GM10266 (cell line): ENCODE measurements at regions not wholly inside any gene's neighbourhood (a gene's known extent, or its start where the extent isn't known, plus 50 kb on each side); places are given as distances from the start of the nearest gene placed in this dataset.

ENCODE experiments used
- DNase-seq: peaks from one replicate; pipeline ENCODE4 v3.0.0; 2012; ENCODE audit errors: extremely low spot score
- TF ChIP-seq, protein P1 (sequence below): IDR thresholded peaks from 2 replicates; pipeline ENCODE4 v1.5.1; 2012; ENCODE audit warnings: mild to moderate bottlenecking, low read depth; ENCODE audit not compliant: control insufficient read depth, insufficient read depth; ENCODE audit errors: missing control alignments

DNA sequence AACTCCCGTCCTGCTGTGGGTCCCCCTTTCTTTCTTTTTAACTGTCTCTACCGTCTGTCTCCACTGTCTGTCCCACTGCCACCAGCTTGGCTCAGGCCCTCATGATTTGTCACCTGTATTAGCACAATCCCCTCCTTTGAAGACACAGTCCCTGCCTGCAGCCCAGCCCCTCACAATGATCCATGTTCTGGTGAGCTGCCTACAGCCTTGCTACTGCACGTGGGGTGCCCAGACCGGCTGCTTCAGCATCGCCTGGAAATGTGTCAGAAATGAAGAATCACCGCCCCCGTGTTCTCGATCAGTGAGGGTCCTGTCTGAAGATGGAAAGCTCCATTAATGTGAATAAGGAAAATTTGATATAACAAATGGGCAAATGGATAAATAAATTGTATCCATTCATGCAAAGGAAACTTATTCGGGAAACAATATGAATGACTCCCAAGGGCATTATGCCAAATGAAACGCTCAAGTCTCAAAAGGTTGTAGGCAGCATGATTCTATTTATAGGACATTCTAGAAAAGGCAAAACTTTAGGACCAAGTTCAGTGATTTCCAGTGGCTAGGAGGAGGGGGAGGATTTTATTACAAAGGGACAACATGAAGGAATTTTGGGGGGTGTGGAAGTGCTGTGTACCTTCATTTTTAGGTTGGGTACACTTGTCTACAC, 59.4 kb upstream of the CD83 start:
- TF ChIP-seq, protein P1, sequence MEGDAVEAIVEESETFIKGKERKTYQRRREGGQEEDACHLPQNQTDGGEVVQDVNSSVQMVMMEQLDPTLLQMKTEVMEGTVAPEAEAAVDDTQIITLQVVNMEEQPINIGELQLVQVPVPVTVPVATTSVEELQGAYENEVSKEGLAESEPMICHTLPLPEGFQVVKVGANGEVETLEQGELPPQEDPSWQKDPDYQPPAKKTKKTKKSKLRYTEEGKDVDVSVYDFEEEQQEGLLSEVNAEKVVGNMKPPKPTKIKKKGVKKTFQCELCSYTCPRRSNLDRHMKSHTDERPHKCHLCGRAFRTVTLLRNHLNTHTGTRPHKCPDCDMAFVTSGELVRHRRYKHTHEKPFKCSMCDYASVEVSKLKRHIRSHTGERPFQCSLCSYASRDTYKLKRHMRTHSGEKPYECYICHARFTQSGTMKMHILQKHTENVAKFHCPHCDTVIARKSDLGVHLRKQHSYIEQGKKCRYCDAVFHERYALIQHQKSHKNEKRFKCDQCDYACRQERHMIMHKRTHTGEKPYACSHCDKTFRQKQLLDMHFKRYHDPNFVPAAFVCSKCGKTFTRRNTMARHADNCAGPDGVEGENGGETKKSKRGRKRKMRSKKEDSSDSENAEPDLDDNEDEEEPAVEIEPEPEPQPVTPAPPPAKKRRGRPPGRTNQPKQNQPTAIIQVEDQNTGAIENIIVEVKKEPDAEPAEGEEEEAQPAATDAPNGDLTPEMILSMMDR = no peak
- no peak for DNase-seq

DNA sequence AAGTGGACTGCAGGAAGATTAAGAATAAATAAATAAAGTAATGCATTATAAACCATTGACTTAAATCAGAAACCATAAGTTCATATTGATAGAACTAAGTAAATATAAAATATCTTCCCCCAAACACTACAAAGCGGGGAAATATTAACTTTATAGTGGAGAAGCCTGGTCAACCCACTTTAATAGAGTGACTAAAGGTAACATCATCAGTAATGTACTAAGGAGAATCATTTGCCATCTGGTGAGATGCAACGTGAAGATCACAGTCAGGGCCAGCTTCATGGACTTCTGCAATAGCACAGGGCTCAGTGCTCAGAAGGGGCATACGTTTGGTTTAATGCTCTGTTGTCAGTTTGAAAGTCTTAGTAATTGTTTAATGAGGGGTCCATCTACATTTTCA, 58.8 kb upstream of the CD83 start:
- TF ChIP-seq, protein P1 = no peak
- DNase-seq = no peak

DNA sequence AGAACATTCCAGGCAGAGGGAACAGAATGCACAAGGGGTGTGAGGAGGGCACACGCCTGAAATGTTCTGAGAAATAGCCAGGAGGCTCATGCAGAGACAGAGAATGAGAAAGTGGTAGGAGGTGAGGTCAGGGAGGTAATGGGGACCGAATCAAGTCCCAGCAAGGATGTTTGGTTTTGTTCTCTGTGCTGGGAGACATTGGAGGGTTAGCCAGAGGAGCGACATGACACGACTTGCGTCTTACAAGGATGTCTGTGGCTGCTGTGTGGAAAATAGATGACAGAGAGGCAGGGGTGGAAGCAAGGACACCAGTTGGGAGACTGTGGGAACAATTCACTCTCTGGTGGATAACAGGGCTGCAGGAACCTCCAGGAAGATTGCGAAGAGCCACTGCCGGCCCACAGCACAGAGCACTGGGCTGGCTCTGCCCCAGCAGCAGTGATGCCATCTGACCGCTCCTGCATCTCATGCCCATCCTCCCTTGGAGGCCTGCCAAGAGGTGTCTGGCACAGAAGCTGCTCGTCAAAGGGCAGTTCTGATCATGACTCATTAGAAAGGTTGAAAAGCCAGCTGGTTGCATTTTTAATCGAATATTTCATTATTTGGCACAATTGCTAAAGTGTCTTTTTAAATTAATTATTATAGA, 57.7 kb upstream of the CD83 start:
- TF ChIP-seq, protein P1 = no peak
- DNase-seq = no peak

DNA sequence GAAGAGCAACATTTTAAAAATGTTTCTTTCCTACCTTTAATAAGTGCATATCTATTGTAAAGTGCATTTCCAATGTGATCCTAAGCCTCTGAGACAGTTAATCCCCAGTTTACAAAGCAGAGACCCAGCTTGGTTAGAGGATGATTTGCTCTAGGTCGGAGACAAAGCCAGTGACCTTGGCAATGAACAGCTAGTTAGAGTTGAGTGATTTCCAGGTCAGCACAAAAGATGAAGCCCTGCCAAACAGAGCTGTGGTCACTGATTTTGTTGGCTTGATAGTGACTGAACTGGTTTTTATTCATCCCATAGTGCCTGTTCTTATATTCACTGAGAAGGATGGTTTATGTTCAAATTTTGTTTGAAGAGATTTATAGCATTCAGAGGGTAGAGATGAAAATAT, 56.6 kb upstream of the CD83 start:
- TF ChIP-seq, protein P1 = no peak
- no peak for DNase-seq

DNA sequence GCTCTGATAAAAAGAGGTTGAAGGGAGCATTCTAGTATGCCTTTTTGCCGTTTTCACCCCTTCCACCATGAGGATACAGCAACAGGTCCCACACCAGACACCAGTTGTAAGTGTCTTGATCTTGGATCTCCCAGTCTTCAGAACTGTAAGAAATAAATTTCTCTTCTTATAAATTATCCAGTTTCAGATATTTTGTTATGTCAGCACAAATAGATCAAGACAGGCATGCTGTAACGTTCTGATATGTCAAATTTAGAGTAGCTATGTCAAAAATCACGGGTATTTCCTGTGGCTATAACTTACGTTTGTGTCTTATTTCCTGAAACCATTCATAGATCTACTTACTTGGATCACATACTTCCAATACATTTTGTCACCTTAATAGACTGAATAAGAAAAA, 55.9 kb upstream of the CD83 start:
- TF ChIP-seq, protein P1 = no peak
- no peak for DNase-seq

DNA sequence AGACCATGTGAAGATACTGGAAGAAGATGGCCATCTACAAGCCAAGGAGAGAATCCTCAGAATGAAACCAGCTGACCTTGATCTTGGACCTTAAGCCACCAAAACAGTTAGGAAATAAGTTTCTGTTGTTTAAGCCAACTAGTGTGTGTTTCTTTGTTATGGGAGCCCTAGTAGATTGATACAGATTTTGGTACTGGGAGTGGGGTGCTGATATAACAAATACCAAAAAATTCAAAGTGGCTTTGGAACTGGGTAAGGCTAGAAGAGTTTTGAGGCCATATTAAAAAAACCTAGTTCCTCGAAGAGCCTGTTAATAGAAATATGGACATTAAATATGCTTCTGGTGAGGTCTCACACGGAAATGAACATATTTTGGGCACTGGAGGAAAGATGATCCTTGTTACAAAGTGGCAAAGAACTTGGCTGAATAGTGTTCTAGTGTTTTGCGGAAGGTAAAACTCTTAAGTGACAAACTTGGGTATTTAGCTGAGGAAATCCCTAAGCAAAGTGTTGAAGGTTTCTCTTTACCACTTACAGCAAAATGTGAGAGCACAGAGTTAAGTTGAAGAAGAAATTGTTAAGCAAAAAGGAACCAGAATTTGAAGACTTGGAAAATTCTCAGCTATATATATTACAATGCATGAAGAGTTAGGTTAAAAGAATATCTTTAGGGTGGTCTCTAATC, 55.1 kb upstream of the CD83 start:
- no peak for DNase-seq
- TF ChIP-seq, protein P1 = no peak

DNA sequence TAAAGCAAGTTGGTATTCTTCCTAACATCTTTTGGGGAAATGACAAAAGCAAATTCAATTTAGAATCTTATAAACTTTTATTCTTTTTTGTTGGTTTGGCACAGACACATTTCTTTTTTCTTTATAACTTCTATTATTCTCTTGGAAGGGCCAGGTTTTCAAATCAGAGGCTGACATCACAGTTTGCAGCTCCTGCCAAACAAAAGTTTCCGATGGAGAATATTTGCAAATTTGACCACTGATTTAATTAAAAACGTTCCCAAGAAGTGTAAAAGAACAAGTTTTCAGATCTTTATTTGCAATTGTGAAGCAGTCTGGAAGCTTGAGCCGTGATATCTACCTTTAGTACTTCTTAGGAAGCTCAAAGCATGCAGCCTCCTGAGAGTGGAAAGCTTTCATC, 53.8 kb upstream of the CD83 start:
- no peak for DNase-seq
- TF ChIP-seq, protein P1 = no peak
